H9 (cell line): ENCODE measurements at regions not wholly inside any gene's neighbourhood (a gene's known extent, or its start where the extent isn't known, plus 50 kb on each side); places are given as distances from the start of the nearest gene placed in this dataset.

ENCODE experiments used
- DNase-seq: peaks from one replicate; pipeline ENCODE4 v3.0.0-alpha.2; 2017
- H2AFZ ChIP-seq: one replicate; pipeline ENCODE4 v1.6.1; 2013; ENCODE audit warnings: mild to moderate bottlenecking, low read length, control low read depth, moderate library complexity
- H2AK5ac ChIP-seq: 2 replicates; pipeline ENCODE4 v1.6.1; 2013; ENCODE audit warnings: low read length, control low read depth, mixed read lengths; ENCODE audit not compliant: insufficient read length
- H2BK120ac ChIP-seq: one replicate; pipeline ENCODE4 v1.6.1; 2013; ENCODE audit warnings: low read depth, mild to moderate bottlenecking, low read length, control low read depth, inconsistent platforms; ENCODE audit not compliant: poor library complexity, severe bottlenecking
- H2BK12ac ChIP-seq: 2 replicates; pipeline ENCODE4 v1.6.1; 2013; ENCODE audit warnings: low read length, control low read depth, mixed read lengths, low read depth; ENCODE audit not compliant: insufficient read length
- H2BK15ac ChIP-seq: 2 replicates; pipeline ENCODE4 v1.6.1; 2013; ENCODE audit warnings: low read depth, low read length, control low read depth
- H2BK20ac ChIP-seq: one replicate; pipeline ENCODE4 v1.6.1; 2013; ENCODE audit warnings: low read depth, mild to moderate bottlenecking, low read length, control low read depth, inconsistent platforms; ENCODE audit not compliant: poor library complexity, severe bottlenecking
- H2BK5ac ChIP-seq: 2 replicates; pipeline ENCODE4 v1.6.1; 2013; ENCODE audit warnings: low read length, control low read depth, mixed read lengths; ENCODE audit not compliant: insufficient read length
- H3K14ac ChIP-seq: 2 replicates; pipeline ENCODE4 v1.6.1; 2013; ENCODE audit warnings: low read length, control low read depth; ENCODE audit not compliant: insufficient read depth
- H3K18ac ChIP-seq: 2 replicates; pipeline ENCODE4 v1.6.1; 2013; ENCODE audit warnings: low read depth, mild to moderate bottlenecking, mixed read lengths, low read length, control low read depth; ENCODE audit not compliant: insufficient read length
- H3K23ac ChIP-seq: 2 replicates; pipeline ENCODE4 v1.6.1; 2013; ENCODE audit warnings: low read length, control low read depth, mixed read lengths, low read depth; ENCODE audit not compliant: insufficient read length
- H3K23me2 ChIP-seq: 2 replicates; pipeline ENCODE4 v1.6.1; 2013; ENCODE audit warnings: low read depth, mild to moderate bottlenecking, mixed read lengths, low read length, control low read depth; ENCODE audit not compliant: insufficient read length, poor library complexity, severe bottlenecking
- H3K27ac ChIP-seq: 2 replicates; pipeline ENCODE4 v1.5.1; 2013; ENCODE audit warnings: low read length, control low read depth, mixed read lengths, low read depth; ENCODE audit not compliant: insufficient read length
- H3K27me3 ChIP-seq: 2 replicates; pipeline ENCODE4 v1.6.1; 2013; ENCODE audit warnings: low read length, control low read depth, inconsistent platforms; ENCODE audit not compliant: insufficient read depth
- H3K4ac ChIP-seq: 2 replicates; pipeline ENCODE4 v1.6.1; 2013; ENCODE audit warnings: low read depth, mild to moderate bottlenecking, control low read depth, inconsistent platforms, low read length, moderate library complexity
- H3K4me1 ChIP-seq: 2 replicates; pipeline ENCODE4 v1.6.1; 2013; ENCODE audit warnings: low read length, control low read depth, inconsistent platforms; ENCODE audit not compliant: insufficient read depth
- H3K4me2 ChIP-seq: 2 replicates; pipeline ENCODE4 v1.6.1; 2013; ENCODE audit warnings: low read length, control low read depth, mixed read lengths; ENCODE audit not compliant: insufficient read length, insufficient read depth
- H3K56ac ChIP-seq: 2 replicates; pipeline ENCODE4 v1.6.1; 2013; ENCODE audit warnings: low read depth, mild to moderate bottlenecking, mixed read lengths, low read length, control low read depth; ENCODE audit not compliant: insufficient read length
- H3K79me1 ChIP-seq: 2 replicates; pipeline ENCODE4 v1.6.1; 2013; ENCODE audit warnings: low read depth, mild to moderate bottlenecking, moderate library complexity, low read length, control low read depth, inconsistent platforms; ENCODE audit not compliant: insufficient read depth, poor library complexity, severe bottlenecking
- H3K79me2 ChIP-seq: 2 replicates; pipeline ENCODE4 v1.6.1; 2013; ENCODE audit warnings: low read length, control low read depth, inconsistent platforms; ENCODE audit not compliant: insufficient read depth
- H3K9ac ChIP-seq: 2 replicates; pipeline ENCODE4 v1.6.1; 2013; ENCODE audit warnings: low read length, control low read depth, mixed read lengths; ENCODE audit not compliant: insufficient read length; ENCODE audit errors: extremely low read depth
- H3K9me3 ChIP-seq: one replicate; pipeline ENCODE4 v1.6.1; 2013; ENCODE audit warnings: low read depth, low read length, inconsistent platforms; ENCODE audit not compliant: control insufficient read depth
- H3T11ph ChIP-seq: one replicate; pipeline ENCODE4 v1.6.1; 2013; ENCODE audit warnings: mild to moderate bottlenecking, low read length, control low read depth, inconsistent platforms
- H4K20me1 ChIP-seq: one replicate; pipeline ENCODE4 v1.6.1; 2013; ENCODE audit not compliant: control insufficient read depth, insufficient read length, insufficient read depth
- H4K5ac ChIP-seq: 2 replicates; pipeline ENCODE4 v1.6.1; 2013; ENCODE audit warnings: low read depth, mild to moderate bottlenecking, mixed read lengths, low read length, control low read depth; ENCODE audit not compliant: insufficient read length
- H4K8ac ChIP-seq: replicated peaks from 2 replicates; pipeline ENCODE4 v1.6.1; 2013; ENCODE audit warnings: low read length, control low read depth, mixed read lengths, low read depth; ENCODE audit not compliant: insufficient read length
- H4K91ac ChIP-seq: 2 replicates; pipeline ENCODE4 v1.6.1; 2013; ENCODE audit warnings: low read depth, mild to moderate bottlenecking, moderate library complexity, mixed read lengths, low read length, control low read depth; ENCODE audit not compliant: insufficient read length
- H3K27ac Mint-ChIP-seq, 3 experiments: 2 replicates in 2 of 3; 3 replicates in 1 of 3; pipeline ENCODE4 v1.8.0; 2020 to 2021; ENCODE audit warnings: mixed read lengths in 3 of 3, mild to moderate bottlenecking in 1 of 3, moderate library complexity in 1 of 3
- H3K27me3 Mint-ChIP-seq: 2 replicates; pipeline ENCODE4 v1.8.0; 2021; ENCODE audit warnings: low read depth, mild to moderate bottlenecking, moderate library complexity, mixed read lengths
- H3K36me3 Mint-ChIP-seq, 3 experiments: 2 replicates in 2 of 3; 3 replicates in 1 of 3; pipeline ENCODE4 v1.8.0; 2020 to 2021; ENCODE audit warnings: low read depth in 3 of 3, mixed read lengths in 3 of 3; ENCODE audit not compliant: insufficient read depth in 1 of 3
- H3K4me1 Mint-ChIP-seq, 2 experiments: 2 replicates each; pipeline ENCODE4 v1.8.0; 2020; ENCODE audit warnings: mixed read lengths in 2 of 2
- H3K4me3 Mint-ChIP-seq, 2 experiments: 2 replicates in 1 of 2; 3 replicates in 1 of 2; pipeline ENCODE4 v1.8.0; 2020 to 2021; ENCODE audit warnings: mild to moderate bottlenecking in 2 of 2, mixed read lengths in 2 of 2, moderate library complexity in 1 of 2
- H3K9me3 Mint-ChIP-seq, 2 experiments: 2 replicates in 1 of 2; 3 replicates in 1 of 2; pipeline ENCODE4 v1.8.0; 2020; ENCODE audit warnings: mild to moderate bottlenecking in 2 of 2, mixed read lengths in 2 of 2, moderate library complexity in 1 of 2
- CTCF ChIP-seq: fragments of 200-600 bp; sonication (generic); conservative IDR thresholded peaks from 3 replicates; pipeline ENCODE4 v1.8.0; 2021; ENCODE audit warnings: antibody characterized with exemption, mild to moderate bottlenecking
- WGBS: extraction: QIAGEN DNeasy Blood & Tissue Kit; methylation state at CpG from one replicate; pipeline ENCODE4 v1.1.7; 2013; ENCODE audit warnings: missing lambda C conversion rate, low lambda C conversion rate, mixed read lengths; ENCODE audit not compliant: insufficient read length; ENCODE audit errors: extremely low coverage; 5-methylcytosine and 5-hydroxymethylcytosine counted together

- Histone ChIP-seq H3K18ac (no peak overlapping the region), H3K4me1 (peaks cover 4% of the 10 kb centered on the region), H2BK12ac (no peak overlapping the region), H4K8ac (no peak overlapping the region), H3K27ac (no peak overlapping the region), H2BK20ac (no peak overlapping the region), H2BK15ac (no peak overlapping the region), H4K20me1 (no peaks in the 10 kb centered on the region), H3K4me2 (no peak overlapping the region), H3K56ac (no peak overlapping the region), H4K5ac (no peak overlapping the region), H3K9ac (no peak overlapping the region), H2AK5ac (no peak overlapping the region), H3K9me3 (no peaks in the 10 kb centered on the region), H3T11ph (no peak overlapping the region), H3K79me2 (no peaks in the 10 kb centered on the region), H2AFZ (no peak overlapping the region), H3K23ac (no peak overlapping the region), H2BK5ac (no peak overlapping the region), H3K23me2 (no peaks in the 10 kb centered on the region), H3K14ac (no peak overlapping the region), H3K79me1 (no peaks in the 10 kb centered on the region), H3K27me3 (no peaks in the 10 kb centered on the region), H3K4ac (no peak overlapping the region), H2BK120ac (no peak overlapping the region), H4K91ac (no peak overlapping the region)
- H3K4me1 Mint-ChIP-seq: peaks cover 13 to 15% of the 10 kb centered on the region in 2 experiments
- no peaks in the 10 kb centered on the region for H3K27me3 Mint-ChIP-seq
- no peaks in the 10 kb centered on the region for H3K36me3 Mint-ChIP-seq
- DNase-seq: no peak
- no peak overlapping the region for H3K4me3 Mint-ChIP-seq
- no peak overlapping the region for H3K27ac Mint-ChIP-seq
- H3K9me3 Mint-ChIP-seq: no peaks in the 10 kb centered on the region
- WGBS: no CpG with 5 or more reads among the region's 10 CpGs
- TF ChIP-seq CTCF: no peak
Measured at GRCh38 chr2:203603456-203604389, 68.6 kb upstream of the RAPH1 start.
